ENCODE measurements at regions not wholly inside any gene's neighbourhood (a gene's known extent, or its start where the extent isn't known, plus 50 kb on each side); places are given as distances from the start of the nearest gene placed in this dataset.
A peak's percentile ranks its signal among the peaks of the same experiment; 100 is the strongest.

DNA sequence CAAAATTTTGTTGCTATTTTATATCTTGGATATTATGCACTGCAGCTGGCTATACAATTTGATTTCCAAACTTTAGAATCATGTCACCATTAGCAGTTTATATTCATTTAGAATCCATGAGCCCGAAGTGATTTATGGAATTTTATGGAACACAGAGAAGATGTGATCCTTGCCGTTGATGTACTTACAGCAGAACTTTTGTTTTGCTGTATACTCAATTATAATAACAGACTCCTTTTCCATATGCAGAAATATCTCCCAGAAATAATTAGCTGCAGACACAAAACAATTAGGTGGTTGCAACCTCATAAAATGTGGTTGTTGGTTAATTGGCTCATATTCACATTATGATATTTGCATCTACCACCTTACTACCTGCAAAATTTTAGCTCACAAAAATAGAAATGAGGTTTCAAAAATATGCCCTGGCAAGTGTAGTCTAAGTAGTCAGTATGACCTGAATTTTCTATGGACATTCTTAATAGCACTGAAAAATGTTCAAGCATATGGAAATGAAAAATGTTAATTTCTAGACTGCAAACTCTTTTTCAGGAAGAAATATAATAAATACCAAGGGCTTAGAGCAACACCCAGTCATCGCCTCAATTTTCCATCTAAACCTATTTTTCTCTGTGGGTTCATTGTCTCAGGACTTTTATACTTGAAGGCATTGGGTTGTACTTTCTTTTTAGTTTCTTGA is 997.6 kb downstream of the MCTP2 start:
- no peaks in the 10 kb centered on the region for H3K4me1 ChIP-seq
- TF ChIP-seq POLR2AphosphoS5 (IDR thresholded peaks at IDR 0.05) (no peak), POLR2A (IDR thresholded peaks at IDR 0.05) (no peak), EP300 (IDR thresholded peaks at IDR 0.05) (no peak)
- TF ChIP-seq, protein P1, sequence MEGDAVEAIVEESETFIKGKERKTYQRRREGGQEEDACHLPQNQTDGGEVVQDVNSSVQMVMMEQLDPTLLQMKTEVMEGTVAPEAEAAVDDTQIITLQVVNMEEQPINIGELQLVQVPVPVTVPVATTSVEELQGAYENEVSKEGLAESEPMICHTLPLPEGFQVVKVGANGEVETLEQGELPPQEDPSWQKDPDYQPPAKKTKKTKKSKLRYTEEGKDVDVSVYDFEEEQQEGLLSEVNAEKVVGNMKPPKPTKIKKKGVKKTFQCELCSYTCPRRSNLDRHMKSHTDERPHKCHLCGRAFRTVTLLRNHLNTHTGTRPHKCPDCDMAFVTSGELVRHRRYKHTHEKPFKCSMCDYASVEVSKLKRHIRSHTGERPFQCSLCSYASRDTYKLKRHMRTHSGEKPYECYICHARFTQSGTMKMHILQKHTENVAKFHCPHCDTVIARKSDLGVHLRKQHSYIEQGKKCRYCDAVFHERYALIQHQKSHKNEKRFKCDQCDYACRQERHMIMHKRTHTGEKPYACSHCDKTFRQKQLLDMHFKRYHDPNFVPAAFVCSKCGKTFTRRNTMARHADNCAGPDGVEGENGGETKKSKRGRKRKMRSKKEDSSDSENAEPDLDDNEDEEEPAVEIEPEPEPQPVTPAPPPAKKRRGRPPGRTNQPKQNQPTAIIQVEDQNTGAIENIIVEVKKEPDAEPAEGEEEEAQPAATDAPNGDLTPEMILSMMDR (IDR thresholded peaks at IDR 0.05), result no peak
- no peaks in the 10 kb centered on the region for H3K36me3 ChIP-seq
- no peak overlapping the region for H3K4me3 ChIP-seq
- H3K9me3 ChIP-seq, result no peaks in the 10 kb centered on the region
- no peak for DNase-seq (ENCODE audit: low spot score in 2 of 2)
- no peak overlapping the region for H3K27ac ChIP-seq
- H3K27me3 ChIP-seq, result no peaks in the 10 kb centered on the region
- 84% methylated on average over 3 of the region's 3 CpGs for WGBS

DNA sequence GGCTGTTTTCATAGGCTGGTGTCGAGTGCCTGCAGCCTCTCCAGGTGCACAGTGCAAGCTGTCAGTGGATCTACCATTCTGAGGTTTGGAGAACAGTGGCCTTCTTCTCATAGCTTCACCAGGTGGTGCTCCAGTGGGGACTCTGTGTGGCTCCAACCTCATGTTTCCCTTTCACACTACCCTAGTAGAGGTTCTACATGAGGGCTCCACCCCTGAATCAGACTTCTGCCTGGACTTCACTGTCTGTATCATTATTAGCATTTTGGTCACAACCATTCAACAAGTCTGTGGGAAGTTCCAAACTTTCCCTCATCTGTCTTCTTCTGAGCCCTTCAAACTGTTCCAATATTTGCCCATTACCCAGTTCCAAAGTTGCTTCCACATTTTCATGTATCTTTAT is 1003.7 kb downstream of the MCTP2 start:
- Histone ChIP-seq H3K4me3 (no peak overlapping the region), H3K27ac (no peak overlapping the region), H3K4me1 (no peaks in the 10 kb centered on the region), H3K9me3 (peaks cover 7% of the 10 kb centered on the region), H3K27me3 (no peaks in the 10 kb centered on the region), H3K36me3 (no peaks in the 10 kb centered on the region)
- no peak for DNase-seq (ENCODE audit: low spot score in 2 of 2)
- WGBS, result 83% methylated on average over 1 of the region's 1 CpG
- no peak for TF ChIP-seq POLR2A (IDR thresholded peaks at IDR 0.05)
- TF ChIP-seq EP300 (IDR thresholded peaks at IDR 0.05), result no peak
- TF ChIP-seq, protein P1 (IDR thresholded peaks at IDR 0.05), result no peak
- TF ChIP-seq POLR2AphosphoS5 (IDR thresholded peaks at IDR 0.05), result no peak

DNA sequence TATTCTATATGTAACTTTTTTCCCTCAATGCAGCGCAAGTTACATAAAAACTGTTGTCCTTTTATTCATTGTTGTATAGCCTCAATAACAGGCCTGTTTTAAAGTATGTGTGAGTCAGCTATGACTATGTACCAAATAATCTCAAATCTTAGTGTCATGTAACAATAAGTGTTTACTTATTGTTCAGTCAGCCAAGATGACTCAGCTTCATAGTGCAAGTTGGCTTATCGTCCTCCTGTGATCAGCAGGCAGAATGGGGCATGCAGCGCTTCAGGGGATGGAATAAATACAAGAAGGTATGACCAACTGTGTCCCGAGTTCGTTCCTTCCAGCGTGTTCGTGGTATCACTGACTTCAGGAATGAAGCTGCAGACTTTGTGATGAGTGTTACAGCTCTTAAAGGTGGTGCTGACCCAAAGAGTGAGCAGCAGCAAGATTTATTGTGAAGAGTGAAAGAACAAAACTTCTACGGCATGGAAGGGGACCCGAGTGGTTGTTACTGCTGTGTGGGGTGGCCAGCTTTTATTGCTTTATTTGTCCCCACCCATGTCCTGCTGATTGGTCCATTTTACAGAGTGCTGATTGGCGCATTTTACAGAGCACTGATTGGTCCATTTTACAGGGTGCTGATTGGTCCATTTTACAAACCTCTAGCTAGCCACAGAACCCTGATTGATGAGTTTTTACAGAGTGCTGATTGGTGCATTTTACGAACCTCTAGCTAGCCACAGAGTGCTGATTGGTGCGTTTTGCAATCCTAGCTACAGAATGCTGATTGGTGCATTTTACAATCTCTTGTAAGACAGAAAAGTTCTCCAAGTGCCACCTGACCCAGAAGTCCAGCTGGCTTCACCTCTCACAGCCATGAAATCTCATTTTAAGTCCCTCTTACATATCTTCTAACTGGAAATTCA is 1016.0 kb downstream of the MCTP2 start:
- Histone ChIP-seq H3K36me3 (no peaks in the 10 kb centered on the region), H3K27me3 (no peaks in the 10 kb centered on the region), H3K27ac (no peak overlapping the region), H3K4me3 (no peak overlapping the region), H3K9me3 (no peaks in the 10 kb centered on the region), H3K4me1 (peaks cover 5% of the 10 kb centered on the region)
- DNase-seq (ENCODE audit: low spot score in 2 of 2), result no peak
- peak in 1 of 3 donors; percentile 66 for TF ChIP-seq POLR2AphosphoS5 (IDR thresholded peaks at IDR 0.05)
- TF ChIP-seq POLR2A (IDR thresholded peaks at IDR 0.05), result no peak
- no peak for TF ChIP-seq EP300 (IDR thresholded peaks at IDR 0.05)
- TF ChIP-seq, protein P1 (IDR thresholded peaks at IDR 0.05), result no peak
- 57% methylated on average over 12 of the region's 12 CpGs for WGBS

DNA sequence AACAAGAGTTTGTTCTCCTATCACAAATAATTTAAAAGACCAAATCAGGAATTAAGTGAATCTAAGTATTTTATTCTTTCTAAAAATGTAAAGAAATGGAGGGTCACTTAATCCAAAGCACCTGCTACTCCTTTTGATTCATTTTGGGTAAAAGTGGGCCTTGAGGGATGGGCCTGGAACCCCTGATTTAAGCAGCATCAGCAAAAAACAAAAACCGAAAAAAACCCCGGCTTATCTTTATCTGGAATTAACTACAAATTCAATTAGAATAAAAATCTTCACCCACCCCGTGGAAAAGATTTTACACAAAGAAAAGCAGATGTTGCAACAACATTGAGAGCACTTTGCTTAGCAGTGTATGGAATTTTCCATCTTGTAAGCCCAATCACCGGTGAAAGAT is 1018.2 kb downstream of the MCTP2 start:
- no peaks in the 10 kb centered on the region for H3K27me3 ChIP-seq
- TF ChIP-seq, protein P1 (IDR thresholded peaks at IDR 0.05), result no peak
- TF ChIP-seq POLR2A (IDR thresholded peaks at IDR 0.05) (no peak), EP300 (IDR thresholded peaks at IDR 0.05) (no peak), POLR2AphosphoS5 (IDR thresholded peaks at IDR 0.05) (no peak)
- H3K27ac ChIP-seq, result no peak overlapping the region
- H3K9me3 ChIP-seq, result no peaks in the 10 kb centered on the region
- H3K36me3 ChIP-seq, result no peaks in the 10 kb centered on the region
- 71% methylated on average over 4 of the region's 4 CpGs for WGBS
- DNase-seq (ENCODE audit: low spot score in 2 of 2), result no peak
- H3K4me1 ChIP-seq, result peaks cover 5% of the 10 kb centered on the region
- H3K4me3 ChIP-seq, result no peak overlapping the region

DNA sequence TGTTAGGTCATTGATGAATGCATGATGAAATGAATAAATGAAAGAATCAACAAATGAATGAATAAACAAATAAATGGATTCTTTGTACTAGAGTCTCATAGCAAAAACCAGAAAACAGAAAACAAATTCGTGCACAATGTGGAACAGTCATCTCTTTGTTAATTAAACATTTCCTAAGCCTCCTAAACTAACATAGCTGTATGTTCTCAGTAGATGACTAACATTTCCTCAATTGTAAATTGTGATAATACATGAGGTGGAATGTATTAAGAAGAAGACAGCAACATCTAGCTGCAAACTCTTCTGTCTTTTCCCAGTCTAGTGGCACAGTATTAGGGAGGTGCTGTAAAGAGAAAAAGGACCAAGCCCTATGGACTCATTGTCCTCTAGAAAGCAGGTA is 1021.0 kb downstream of the MCTP2 start:
- Histone ChIP-seq H3K27me3 (no peaks in the 10 kb centered on the region), H3K4me3 (no peak overlapping the region), H3K9me3 (no peaks in the 10 kb centered on the region), H3K27ac (no peak overlapping the region), H3K4me1 (no peaks in the 10 kb centered on the region), H3K36me3 (no peaks in the 10 kb centered on the region)
- 69% methylated on average over 1 of the region's 1 CpG for WGBS
- TF ChIP-seq, protein P1 (IDR thresholded peaks at IDR 0.05), result no peak
- no peak for TF ChIP-seq EP300 (IDR thresholded peaks at IDR 0.05)
- TF ChIP-seq POLR2A (IDR thresholded peaks at IDR 0.05), result no peak
- no peak for TF ChIP-seq POLR2AphosphoS5 (IDR thresholded peaks at IDR 0.05)
- no peak for DNase-seq (ENCODE audit: low spot score in 2 of 2)

Data from suprapubic skin (tissue), 4 donors.